COR-L47 (cell line): ENCODE measurements at regions not wholly inside any gene's neighbourhood (a gene's known extent, or its start where the extent isn't known, plus 50 kb on each side); places are given as distances from the start of the nearest gene placed in this dataset.

Source experiments
- DNase-seq: peaks from one replicate; lab custom pipeline; 2025; lab: John Stamatoyannopoulos, UW

DNA sequence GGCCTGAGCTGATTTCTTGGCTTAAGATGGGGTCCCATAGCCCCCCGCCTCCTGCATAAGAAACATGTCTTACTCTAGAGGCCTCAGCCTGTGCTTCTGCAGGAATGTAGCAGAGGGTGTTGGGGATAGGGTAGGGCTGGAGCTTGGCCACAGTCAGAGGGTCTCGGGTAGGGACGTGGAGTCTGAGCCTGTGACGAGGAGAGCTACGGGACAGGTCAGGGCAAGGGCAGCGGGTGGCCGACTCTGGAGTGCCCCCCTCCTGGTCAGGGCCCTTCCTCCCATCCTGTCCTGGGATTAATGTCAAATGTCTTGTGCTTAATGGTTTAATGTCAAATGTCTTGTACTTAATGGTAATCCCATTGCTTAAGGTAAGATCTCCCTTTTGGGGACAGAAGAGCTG lies 130.4 kb downstream of the GLI2 start:
- no peak for DNase-seq

DNA sequence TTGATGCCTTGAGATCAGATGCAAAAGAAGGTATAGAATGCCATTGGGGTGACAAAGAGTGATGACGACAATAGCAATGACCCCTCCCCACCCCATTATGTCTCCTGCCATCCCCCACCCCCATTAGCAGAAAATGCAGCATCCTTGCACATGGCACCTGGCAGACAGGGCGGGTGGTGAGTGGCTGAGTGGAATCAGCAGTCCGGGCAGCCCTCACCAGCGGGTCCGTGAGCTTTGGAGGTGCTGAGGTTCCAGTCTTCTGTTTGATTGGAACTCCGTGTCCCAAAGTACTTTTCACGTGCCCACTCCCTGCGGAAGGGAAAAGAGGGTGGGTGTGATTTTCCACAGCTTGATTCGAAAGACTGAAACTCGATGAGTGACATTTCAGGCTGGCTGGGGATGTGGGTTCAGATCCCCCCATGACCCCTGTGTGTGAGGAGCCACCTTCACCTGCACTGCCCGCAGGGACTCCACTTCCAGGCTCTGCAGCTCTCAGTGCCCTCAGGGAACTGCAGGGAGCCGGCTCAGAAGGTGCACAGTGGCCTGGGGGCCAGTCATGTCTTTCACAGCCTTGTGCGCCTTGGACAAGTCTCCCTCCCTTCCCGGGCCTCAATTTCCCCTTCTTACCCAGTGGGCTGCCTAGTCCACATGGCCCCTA lies 130.9 kb downstream of the GLI2 start:
- DNase-seq, result no peak

DNA sequence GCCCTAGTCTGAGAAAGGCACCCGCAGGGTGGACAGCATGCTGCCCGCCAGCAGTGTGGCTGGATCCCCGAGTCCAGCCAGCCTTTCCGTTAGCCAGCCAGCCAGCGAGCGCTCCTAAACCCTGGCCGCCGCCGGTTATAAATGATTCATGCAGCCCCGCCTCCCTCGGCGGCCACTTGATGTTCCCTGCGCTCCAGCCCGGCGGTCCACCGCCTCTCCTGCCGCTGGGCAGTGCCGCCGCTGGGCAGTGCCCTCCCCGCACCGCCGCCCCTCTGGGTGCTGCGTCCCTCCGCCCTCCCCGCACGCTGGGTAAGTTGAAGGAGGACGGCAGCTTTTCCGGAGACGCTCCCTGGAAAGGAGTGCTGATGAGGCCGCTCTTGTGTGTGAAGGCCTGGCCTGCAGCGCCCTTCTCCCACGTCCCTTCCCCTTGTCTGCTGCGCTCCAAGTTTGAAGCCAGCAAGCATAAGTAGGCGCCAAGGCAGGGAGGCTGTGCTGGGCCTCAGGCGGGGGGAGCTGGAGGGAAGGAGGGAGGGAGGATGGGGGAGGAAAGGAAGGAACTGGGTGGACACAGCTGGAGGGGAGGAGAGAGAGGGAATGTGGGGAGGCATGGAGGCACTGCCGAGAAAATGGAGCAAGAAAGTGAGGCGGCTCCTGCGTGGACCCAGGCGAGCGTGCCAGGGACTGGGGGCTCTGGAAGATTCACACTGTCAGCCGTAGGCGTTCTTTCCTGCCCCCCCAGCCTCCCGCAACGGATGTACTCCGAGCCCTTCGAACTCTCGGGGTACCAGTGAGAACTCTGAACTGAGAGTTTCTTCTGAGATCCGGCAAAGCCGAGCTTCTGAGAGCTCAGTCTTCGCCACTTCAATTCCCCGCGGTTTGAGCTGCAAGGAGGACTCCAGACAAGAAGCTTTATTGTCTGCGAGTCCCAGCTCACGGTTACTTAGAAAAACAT lies 131.9 kb downstream of the GLI2 start:
- no peak for DNase-seq

DNA sequence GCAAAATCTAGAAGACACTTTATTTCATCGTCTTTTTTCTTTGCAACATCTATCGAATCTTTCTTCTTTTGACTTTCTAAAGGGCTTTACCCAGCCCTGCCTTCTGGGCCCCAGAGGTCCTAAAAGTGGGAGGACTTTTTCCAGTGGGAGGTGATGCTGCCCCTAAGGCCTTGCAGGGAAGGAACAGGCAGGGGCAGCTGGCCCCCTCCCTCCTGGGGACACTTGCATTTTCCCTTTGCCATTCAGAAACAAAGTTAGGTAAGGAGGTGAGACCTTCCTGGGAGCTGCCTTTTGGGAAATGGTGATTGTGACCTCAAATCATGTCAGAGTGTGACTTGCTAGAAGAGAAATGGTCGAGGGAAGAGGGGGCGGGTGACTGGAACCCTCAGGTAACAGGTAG lies 132.7 kb downstream of the GLI2 start:
- no peak for DNase-seq

DNA sequence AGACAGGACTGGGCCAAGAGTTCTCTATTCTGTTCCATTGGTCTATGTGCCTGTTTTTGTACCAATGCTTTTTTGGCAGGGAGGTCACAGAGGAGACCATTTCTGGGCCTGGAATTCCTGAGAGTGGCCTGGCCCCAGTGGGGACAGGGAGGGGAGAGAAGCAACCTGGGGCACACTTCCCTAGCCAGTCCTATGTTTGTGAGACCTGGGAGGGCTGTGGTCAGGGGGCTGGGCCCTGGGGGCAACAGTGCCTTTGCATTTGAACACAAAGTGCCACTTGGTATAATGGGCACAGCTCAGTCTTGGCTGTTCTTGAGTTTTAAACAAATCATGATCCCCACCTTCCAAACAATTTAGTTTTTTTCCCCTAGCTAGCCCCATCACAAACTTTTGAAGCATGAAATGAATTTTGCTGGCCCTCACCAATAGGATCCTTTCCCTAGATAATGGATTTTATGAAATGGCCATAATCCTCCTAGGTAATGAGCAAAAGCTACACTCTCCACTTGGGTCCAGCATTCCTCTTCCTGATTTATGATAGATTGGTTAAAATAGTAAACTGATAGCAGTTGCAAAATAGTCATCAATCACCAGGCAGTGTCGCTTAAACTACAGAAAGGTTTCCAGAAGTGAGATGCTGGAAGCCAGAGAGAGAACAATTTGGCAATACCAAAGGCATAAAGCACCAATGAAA lies 133.5 kb downstream of the GLI2 start:
- no peak for DNase-seq

DNA sequence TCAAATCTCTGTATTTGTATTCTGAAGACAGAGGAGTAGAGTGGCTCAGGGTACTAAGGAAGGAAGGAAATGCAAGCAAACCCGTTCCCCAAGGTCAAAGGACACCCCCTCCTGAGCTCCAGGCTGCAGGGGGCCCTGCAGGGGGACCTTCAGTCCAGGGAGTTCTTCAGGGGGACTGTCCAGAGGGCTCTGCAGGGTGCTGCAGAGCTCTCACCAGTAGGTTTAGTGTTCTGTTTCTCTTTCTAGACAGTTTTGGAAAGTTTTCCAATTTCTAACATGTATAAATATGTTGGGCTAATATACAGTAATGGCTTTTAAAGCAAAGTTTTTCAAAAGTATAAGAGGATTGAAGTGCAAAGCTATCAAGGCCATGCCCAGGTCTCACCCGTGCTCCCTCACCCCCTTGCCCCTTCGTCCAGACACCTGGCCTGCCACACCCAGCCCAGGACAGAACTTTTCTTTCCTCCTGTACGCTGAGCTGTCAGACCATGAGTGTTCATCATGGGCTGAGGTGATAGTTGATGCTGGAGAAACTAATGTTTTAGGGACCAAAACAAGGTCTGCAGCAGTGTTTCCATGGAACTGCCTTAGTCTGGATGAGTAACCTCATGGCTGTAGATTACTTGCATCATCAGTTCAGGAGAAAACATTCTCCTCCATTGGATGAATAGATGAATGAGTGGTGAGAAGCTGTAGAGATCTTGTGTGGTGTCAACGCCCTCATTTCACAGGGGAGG lies 134.2 kb downstream of the GLI2 start:
- DNase-seq, result no peak

DNA sequence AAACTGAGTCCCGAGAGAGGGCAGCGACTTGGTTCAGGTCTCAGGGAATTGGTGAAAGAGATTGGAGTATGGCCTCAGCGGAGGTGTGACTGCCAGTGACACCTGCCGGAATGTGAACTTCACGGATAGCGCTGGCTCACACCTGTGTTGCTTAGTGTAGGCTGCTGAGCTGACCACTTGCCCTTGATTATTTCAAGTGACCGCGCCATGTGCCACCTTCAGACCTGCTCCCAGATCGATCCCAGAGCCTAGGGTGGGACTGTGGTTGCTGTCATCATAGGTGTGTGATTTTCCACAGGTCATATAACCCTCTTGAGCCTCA lies 134.8 kb downstream of the GLI2 start:
- DNase-seq, result no peak

DNA sequence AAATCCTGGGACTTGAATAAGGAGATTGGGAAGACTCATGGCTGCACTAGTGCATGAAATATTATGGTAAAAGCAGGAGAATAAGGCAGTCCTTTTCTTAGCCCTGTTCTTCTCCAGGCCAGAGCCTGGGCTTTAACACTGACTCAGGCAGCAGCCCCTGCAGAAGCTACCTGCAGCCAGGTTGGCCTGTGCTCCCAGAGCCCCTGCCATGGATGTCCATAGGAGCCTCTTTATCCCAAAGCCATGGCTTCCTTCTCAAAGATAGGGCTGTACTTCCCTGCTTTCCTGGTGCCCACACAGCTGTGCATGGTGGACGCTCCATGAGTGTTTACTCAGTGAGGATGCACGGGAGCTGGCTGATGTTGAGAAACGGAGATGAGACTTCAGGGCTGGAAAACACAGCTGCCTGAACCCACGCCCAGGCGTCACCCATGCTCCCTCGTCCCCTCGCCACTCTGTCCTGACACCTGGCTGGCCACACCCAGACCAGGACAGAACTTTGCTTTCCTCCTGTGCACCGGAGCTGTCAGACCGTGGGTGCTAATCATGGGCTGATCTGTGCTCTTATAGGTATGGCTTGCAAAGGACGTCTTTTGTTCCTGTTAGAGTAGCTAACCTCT lies 135.5 kb downstream of the GLI2 start:
- no peak for DNase-seq

DNA sequence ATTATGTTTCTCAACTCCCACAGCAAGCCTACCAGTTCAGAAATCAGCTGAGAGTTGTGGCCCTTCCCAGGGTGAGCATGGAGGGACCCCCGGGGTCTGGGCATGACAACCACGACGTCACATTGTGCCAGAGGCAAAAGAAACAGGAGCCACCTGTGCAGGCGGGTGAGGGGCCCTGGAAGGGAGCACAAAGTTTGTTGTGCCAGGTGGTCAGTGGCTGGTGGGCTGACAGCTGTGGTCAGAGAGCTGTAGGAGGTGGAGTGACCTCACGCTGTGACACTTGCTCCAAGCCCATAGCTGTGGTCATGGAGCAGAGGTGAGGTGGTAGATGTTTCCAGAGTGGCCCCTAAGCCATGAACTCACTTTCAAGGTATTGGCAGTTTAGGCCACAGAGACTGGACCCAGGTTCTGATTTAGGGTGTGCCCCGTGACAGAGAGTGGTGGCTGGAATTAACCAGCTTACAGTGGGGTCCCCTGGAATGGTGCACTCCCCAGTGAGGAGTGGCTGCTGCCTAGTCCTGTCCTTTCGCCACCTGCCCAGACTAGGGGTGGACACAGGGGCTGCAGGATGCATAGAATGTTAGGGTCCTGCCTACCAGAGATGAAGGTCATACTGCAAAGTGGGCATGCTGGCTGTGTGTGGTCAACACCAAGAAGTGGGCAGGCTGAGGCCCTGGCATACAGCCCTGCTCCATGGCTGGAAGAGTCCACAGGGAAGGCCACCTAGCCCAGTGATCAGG lies 136.4 kb downstream of the GLI2 start:
- DNase-seq, result no peak

DNA sequence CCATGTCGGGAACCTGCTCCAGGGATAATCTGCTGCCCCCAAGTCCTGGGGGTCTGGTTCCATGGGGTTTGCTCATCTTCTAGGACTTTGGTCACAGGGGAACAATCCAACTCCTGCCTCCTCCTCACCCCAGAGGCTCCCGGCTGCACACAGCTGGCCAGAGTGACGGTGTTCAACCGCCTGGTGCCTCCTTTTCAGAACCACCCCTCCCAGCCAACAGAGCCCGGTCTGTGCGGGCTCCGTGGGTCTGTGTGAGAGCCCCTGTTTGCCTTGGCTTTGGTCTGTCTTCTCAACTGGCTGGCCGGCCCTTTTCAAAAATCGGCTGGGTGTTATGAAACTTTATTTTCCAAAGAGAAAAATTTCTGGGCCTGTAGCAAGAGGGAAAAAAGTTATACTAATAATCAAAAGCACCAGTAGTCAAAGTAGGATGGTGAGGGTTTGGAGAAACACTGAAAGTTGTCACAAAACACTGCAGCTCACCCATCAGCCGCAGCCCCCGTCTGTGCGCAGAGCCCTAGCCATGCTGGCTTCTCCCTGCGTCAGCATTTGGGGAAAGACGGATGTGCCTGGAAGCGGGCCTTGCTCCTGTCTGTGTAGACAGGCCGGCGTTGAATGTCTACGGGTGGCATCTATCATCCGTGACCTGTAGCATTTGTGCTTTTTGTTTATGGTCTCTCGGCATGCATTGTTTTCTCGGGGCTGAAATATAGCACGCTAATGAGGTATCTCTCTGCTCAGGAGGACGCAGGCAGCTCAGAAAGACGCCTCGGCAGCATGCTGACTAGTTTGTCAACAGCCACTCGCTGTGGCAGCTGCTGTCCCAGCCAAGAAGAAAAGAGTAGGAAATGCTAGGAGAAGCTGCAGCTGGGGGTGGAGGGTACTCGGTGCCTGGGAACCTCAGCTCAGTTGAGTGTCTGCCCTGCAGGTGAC lies 138.6 kb downstream of the GLI2 start:
- no peak for DNase-seq

DNA sequence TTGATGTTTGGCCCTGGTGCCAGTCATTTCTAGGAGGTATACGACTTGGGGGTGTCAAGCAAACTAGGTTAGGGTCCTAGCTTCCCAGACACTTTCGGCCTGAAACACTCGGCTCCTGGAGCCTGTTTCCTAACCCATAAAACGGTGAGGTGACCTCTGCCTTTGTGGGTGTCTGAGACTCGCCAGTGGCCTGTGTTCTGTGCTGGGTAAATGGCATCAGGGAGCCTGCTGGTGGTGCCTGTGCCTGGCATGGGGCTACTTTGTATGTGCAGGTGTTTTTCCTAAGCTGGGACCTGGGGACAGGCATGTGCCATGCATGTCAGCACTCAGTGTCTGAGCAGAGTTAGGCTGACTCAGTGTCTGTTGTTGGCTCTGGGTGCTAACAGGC lies 139.2 kb downstream of the GLI2 start:
- no peak for DNase-seq

DNA sequence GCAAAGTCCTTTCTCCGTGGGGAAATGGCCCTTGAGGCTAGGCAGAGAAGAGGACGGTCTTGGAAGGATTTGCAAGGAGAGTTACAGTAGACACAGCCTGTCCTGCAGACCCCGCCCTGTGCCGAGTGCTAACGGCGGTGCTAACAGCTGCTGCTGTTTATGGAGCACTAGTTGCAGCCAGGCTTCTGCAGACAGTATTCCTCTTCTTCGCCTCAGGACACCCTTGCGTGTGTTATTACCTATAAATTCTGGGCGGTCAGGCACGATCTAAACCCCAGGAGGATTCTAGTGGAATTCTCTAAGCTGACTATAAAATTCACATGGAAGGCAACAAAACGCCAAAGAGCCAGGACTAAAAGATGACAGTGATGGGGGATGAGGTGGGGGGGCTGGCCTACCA lies 139.8 kb downstream of the GLI2 start:
- no peak for DNase-seq

DNA sequence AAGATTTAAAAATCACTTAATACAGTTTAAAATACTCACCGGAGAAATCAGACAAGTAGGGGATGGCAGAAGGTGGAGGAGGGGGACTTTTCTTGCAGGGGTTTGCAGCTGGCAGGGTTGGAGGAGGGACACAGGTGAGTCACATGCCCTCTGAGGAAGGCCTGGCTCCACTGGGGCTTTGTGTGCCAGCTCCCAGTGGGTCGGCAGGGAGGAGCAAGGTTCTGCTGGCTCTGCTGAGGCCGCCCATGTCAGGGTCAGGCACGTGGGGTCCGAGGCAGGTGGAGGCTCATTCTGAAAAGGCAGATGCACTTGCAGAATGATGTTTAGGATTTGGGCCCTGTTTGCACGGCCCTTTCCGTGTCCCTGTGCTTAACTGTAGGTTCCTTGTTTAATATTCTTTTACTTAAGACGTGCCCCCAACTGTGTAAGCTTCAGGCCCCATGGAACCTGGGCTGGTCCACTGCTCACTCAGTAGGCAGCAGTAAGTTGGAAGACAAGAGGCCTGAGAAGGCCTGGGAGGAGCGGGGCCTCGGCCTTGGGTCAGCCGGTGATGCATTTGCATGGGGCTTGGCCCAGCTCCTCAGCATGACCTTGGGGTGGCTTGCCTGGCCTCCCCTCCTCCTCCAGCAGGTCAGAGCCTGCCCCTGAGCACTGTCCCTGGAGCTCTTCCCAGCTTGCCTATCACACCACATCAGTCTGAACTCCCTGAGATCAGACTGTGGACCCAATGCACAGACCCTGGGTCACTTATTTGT lies 141.0 kb downstream of the GLI2 start:
- no peak for DNase-seq

DNA sequence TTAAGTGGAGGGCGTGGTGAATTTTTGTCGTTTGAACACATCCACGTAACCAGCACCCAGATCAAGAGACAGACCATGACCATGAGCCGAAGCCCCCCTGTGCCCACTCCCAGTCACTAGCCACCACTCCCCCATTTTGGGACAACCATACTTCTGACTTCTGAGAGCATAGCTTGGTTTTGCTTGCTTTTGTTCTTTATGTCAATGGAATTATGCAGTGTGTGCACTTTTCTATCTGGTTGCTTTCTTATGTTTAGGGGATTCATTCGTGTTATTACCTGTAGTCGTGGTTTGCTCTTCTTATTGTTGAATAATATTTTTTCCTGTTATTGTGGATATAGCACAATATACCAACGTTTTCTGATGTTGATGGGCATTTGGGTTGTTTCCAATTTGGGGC lies 141.7 kb downstream of the GLI2 start:
- DNase-seq, result no peak

DNA sequence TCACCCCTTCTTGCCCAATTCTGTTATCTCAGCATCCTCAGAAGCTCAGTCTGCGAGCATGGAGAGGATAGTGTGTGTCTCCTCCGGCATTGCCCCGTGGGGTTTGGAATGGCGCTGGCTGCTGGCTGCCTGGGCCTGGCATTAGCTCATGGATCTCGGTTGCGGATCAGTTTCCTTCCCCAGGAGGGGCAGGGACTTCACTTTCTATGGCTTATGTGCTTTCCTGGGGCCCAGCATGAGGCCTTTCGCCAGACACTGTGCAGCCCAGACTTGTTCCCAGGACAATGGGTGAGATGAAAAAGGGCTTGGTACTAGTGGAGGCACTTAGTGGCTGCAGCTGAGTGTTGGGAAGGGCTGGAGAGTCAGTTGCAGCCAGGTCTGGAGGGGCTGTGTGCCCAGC lies 143.3 kb downstream of the GLI2 start:
- DNase-seq, result no peak

DNA sequence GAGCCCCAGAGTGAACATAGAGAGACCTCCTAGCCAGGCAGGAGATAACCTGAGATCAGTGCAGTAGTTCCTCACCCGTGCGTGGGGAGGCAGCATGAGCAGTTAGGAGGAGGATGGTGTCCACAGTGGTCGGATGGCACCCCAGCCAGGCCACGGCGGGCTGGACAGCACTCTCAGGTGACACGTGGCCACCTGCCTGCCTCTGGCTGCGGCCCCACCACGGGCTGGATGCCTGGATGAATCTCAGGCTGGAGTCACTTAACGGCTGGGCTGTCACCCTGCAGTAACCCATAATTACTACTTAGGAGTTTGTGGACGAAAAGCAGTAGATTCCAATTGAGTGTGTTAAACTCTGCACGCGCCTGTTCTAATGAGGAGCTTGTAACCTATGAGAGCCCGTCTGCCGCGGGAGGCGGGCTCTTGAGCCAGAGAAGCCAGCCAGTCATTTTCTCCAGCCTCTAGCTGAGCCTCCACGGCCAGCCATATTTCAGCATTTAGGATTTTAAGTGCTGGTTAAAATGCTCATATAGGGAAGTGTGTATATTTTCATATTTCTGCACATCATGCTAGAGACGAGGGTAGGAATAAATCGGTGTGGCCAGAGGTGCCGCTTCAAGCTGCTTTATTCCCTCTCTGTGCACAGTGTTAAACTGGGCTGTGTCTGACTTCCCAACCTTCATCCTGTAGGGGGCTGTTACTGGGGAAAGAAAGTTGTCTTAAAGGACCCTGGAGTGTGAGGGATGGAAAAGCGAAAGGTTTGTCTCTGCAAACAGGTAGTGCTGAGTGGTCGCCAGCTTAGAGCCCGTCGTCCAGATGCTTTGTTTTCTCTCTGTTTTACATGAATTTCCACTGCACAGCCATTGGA lies 144.0 kb downstream of the GLI2 start:
- DNase-seq, result peak; percentile 62

DNA sequence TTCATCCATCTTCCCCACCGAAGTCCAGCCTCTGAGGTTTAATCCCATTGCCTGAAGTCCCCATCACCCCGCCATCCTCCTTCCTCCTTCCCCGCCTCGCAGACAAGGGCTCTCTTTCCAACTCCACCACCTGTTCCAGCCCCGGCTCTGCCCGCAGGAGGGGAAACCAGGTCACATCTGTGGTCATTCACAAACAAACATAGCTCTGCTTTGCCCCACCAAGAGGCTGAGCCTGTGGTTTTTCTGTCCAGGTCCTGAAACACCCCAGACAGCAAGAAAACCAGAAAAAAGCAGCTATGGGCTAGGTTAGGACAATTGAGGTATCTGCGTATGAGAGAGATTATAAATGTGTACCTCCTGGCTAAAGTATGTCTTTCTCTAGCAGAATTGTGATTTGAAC lies 144.7 kb downstream of the GLI2 start:
- DNase-seq, result no peak
